ENCODE measurements at regions not wholly inside any gene's neighbourhood (a gene's known extent, or its start where the extent isn't known, plus 50 kb on each side); places are given as distances from the start of the nearest gene placed in this dataset.
"Not testable (repeated sequence)": the region's sequence is repeated elsewhere in the genome, so short reads cannot be mapped to it uniquely, and the experiment has no call there.

- H3K27ac ChIP-seq (ENCODE audit: low read depth in 1 of 2, low read length in 2 of 2): no peak overlapping the region
- Mint-ChIP-seq H3K36me3 (ENCODE audit: low read depth) (no peaks in the 10 kb centered on the region), H3K27me3 (no peaks in the 10 kb centered on the region), H3K27ac (no peak overlapping the region), H3K9me3 (no peaks in the 10 kb centered on the region), H3K4me1 (ENCODE audit: low read depth) (no peaks in the 10 kb centered on the region), H3K4me3 (no peak overlapping the region)
- CTCF ChIA-PET: no interaction called here
- no peak for TF ChIP-seq CTCF (IDR thresholded peaks at IDR 0.05)
- H3K36me3 ChIP-seq (ENCODE audit: insufficient read depth, low read length): no peaks in the 10 kb centered on the region
- H3K27me3 ChIP-seq (ENCODE audit: control insufficient read depth in 1 of 2, insufficient read depth in 2 of 2, low read length in 2 of 2): no peaks in the 10 kb centered on the region
- intact Hi-C loops (cut with DNase I, micrococcal nuclease): no loop called here
- H3K4me1 ChIP-seq (ENCODE audit: insufficient read depth, low read length): no peaks in the 10 kb centered on the region
- H3K4me3 ChIP-seq (ENCODE audit: low read length): no peak overlapping the region
- POLR2A ChIA-PET: no interaction called here
- DNase-seq (no peak), ATAC-seq (ENCODE audit: poor library complexity) (no peak)
- peaks cover 0 to 11% of the 10 kb centered on the region in 2 experiments for H3K9me3 ChIP-seq (ENCODE audit: control insufficient read depth in 1 of 2, insufficient read depth in 1 of 2, low read length in 2 of 2)
Observed at GRCh38 chr7:79770063-79770462, 316.6 kb upstream of the MAGI2 start.

- H3K27me3 ChIP-seq (ENCODE audit: control insufficient read depth in 1 of 2, insufficient read depth in 2 of 2, low read length in 2 of 2); DNase-seq; H3K4me1 ChIP-seq (ENCODE audit: insufficient read depth, low read length); H3K4me1 Mint-ChIP-seq (ENCODE audit: low read depth); POLR2A ChIA-PET; intact Hi-C loops (cut with DNase I, micrococcal nuclease); H3K27ac Mint-ChIP-seq; CTCF ChIA-PET; H3K36me3 ChIP-seq (ENCODE audit: insufficient read depth, low read length); H3K27me3 Mint-ChIP-seq; H3K36me3 Mint-ChIP-seq (ENCODE audit: low read depth); H3K4me3 Mint-ChIP-seq; H3K4me3 ChIP-seq (ENCODE audit: low read length); ATAC-seq (ENCODE audit: poor library complexity); H3K9me3 Mint-ChIP-seq; H3K27ac ChIP-seq (ENCODE audit: low read depth in 1 of 2, low read length in 2 of 2): not testable (repeated sequence)
- peaks cover 0 to 11% of the 10 kb centered on the region in 2 experiments for H3K9me3 ChIP-seq (ENCODE audit: control insufficient read depth in 1 of 2, insufficient read depth in 1 of 2, low read length in 2 of 2)
Observed at GRCh38 chr7:79767876-79768560, 314.6 kb upstream of the MAGI2 start.

GRCh38 chr7:79767192-79767591 lies 313.7 kb upstream of the MAGI2 start:
- intact Hi-C loops (cut with DNase I, micrococcal nuclease); H3K27ac Mint-ChIP-seq; H3K4me3 Mint-ChIP-seq; H3K27ac ChIP-seq (ENCODE audit: low read depth in 1 of 2, low read length in 2 of 2); H3K9me3 Mint-ChIP-seq; H3K4me1 Mint-ChIP-seq (ENCODE audit: low read depth); H3K4me1 ChIP-seq (ENCODE audit: insufficient read depth, low read length); DNase-seq; H3K27me3 Mint-ChIP-seq; H3K36me3 ChIP-seq (ENCODE audit: insufficient read depth, low read length); H3K36me3 Mint-ChIP-seq (ENCODE audit: low read depth); POLR2A ChIA-PET; CTCF ChIA-PET; H3K4me3 ChIP-seq (ENCODE audit: low read length); H3K27me3 ChIP-seq (ENCODE audit: control insufficient read depth in 1 of 2, insufficient read depth in 2 of 2, low read length in 2 of 2); ATAC-seq (ENCODE audit: poor library complexity): not testable (repeated sequence)
- H3K9me3 ChIP-seq (ENCODE audit: control insufficient read depth in 1 of 2, insufficient read depth in 1 of 2, low read length in 2 of 2): peaks cover 0 to 11% of the 10 kb centered on the region in 2 experiments

- no peak for TF ChIP-seq CTCF (IDR thresholded peaks at IDR 0.05)
- Mint-ChIP-seq H3K27ac (no peak overlapping the region), H3K36me3 (ENCODE audit: low read depth) (no peaks in the 10 kb centered on the region), H3K27me3 (no peaks in the 10 kb centered on the region), H3K9me3 (peaks cover 6% of the 10 kb centered on the region), H3K4me3 (no peak overlapping the region), H3K4me1 (ENCODE audit: low read depth) (no peaks in the 10 kb centered on the region)
- intact Hi-C loops (cut with DNase I, micrococcal nuclease): no loop called here
- CTCF ChIA-PET: no interaction called here
- DNase-seq (no peak), ATAC-seq (ENCODE audit: poor library complexity) (no peak)
- H3K27ac ChIP-seq (ENCODE audit: low read depth in 1 of 2, low read length in 2 of 2): no peak overlapping the region
- H3K9me3 ChIP-seq (ENCODE audit: control insufficient read depth in 1 of 2, insufficient read depth in 1 of 2, low read length in 2 of 2): no peaks in the 10 kb centered on the region
- H3K4me1 ChIP-seq (ENCODE audit: insufficient read depth, low read length): no peaks in the 10 kb centered on the region
- POLR2A ChIA-PET: no interaction called here
- no peaks in the 10 kb centered on the region for H3K27me3 ChIP-seq (ENCODE audit: control insufficient read depth in 1 of 2, insufficient read depth in 2 of 2, low read length in 2 of 2)
- no peaks in the 10 kb centered on the region for H3K36me3 ChIP-seq (ENCODE audit: insufficient read depth, low read length)
- no peak overlapping the region for H3K4me3 ChIP-seq (ENCODE audit: low read length)
Observed at GRCh38 chr7:79761876-79762429, 308.5 kb upstream of the MAGI2 start.

GRCh38 chr7:79750941-79751340 lies 297.5 kb upstream of the MAGI2 start:
- H3K4me3 ChIP-seq (ENCODE audit: low read length); H3K36me3 ChIP-seq (ENCODE audit: insufficient read depth, low read length); H3K4me1 Mint-ChIP-seq (ENCODE audit: low read depth); CTCF ChIA-PET; H3K27ac ChIP-seq (ENCODE audit: low read depth in 1 of 2, low read length in 2 of 2); H3K4me3 Mint-ChIP-seq; H3K4me1 ChIP-seq (ENCODE audit: insufficient read depth, low read length); H3K27ac Mint-ChIP-seq; POLR2A ChIA-PET; H3K9me3 Mint-ChIP-seq; H3K36me3 Mint-ChIP-seq (ENCODE audit: low read depth); intact Hi-C loops (cut with DNase I, micrococcal nuclease); H3K27me3 ChIP-seq (ENCODE audit: control insufficient read depth in 1 of 2, insufficient read depth in 2 of 2, low read length in 2 of 2); DNase-seq; ATAC-seq (ENCODE audit: poor library complexity); H3K27me3 Mint-ChIP-seq; H3K9me3 ChIP-seq (ENCODE audit: control insufficient read depth in 1 of 2, insufficient read depth in 1 of 2, low read length in 2 of 2): not testable (repeated sequence)

Measured in CD4-positive, alpha-beta T cell (primary cell).